Osteocyte (in vitro differentiated cells): ENCODE measurements at regions not wholly inside any gene's neighbourhood (a gene's known extent, or its start where the extent isn't known, plus 50 kb on each side); places are given as distances from the start of the nearest gene placed in this dataset.

Experiments
- DNase-seq: peaks from one replicate; pipeline ENCODE4 v3.0.0; 2021; ENCODE audit warnings: mixed read lengths; ENCODE audit not compliant: unreplicated experiment; ENCODE audit errors: extremely low spot score
- H3K27ac Mint-ChIP-seq: one replicate; pipeline ENCODE4 v1.8.0; 2021; ENCODE audit warnings: mild to moderate bottlenecking, mixed read lengths; ENCODE audit not compliant: unreplicated experiment
- H3K27me3 Mint-ChIP-seq: one replicate; pipeline ENCODE4 v1.8.0; 2021; ENCODE audit warnings: mixed read lengths; ENCODE audit not compliant: unreplicated experiment
- H3K36me3 Mint-ChIP-seq: one replicate; pipeline ENCODE4 v1.8.0; 2021; ENCODE audit warnings: mixed read lengths; ENCODE audit not compliant: unreplicated experiment
- H3K4me1 Mint-ChIP-seq: one replicate; pipeline ENCODE4 v1.8.0; 2021; ENCODE audit warnings: mixed read lengths; ENCODE audit not compliant: unreplicated experiment
- H3K4me3 Mint-ChIP-seq: one replicate; pipeline ENCODE4 v1.8.0; 2021; ENCODE audit warnings: mild to moderate bottlenecking, moderate library complexity, mixed read lengths; ENCODE audit not compliant: unreplicated experiment
- H3K9me3 Mint-ChIP-seq: one replicate; pipeline ENCODE4 v1.8.0; 2021; ENCODE audit warnings: mixed read lengths; ENCODE audit not compliant: unreplicated experiment
- TF ChIP-seq, protein P1 (sequence below): fragments of 200-600 bp; sonication (generic); IDR thresholded peaks from 2 replicates; pipeline ENCODE4 v1.5.0; 2021; ENCODE audit warnings: antibody characterized with exemption, mild to moderate bottlenecking, moderate library complexity

DNA sequence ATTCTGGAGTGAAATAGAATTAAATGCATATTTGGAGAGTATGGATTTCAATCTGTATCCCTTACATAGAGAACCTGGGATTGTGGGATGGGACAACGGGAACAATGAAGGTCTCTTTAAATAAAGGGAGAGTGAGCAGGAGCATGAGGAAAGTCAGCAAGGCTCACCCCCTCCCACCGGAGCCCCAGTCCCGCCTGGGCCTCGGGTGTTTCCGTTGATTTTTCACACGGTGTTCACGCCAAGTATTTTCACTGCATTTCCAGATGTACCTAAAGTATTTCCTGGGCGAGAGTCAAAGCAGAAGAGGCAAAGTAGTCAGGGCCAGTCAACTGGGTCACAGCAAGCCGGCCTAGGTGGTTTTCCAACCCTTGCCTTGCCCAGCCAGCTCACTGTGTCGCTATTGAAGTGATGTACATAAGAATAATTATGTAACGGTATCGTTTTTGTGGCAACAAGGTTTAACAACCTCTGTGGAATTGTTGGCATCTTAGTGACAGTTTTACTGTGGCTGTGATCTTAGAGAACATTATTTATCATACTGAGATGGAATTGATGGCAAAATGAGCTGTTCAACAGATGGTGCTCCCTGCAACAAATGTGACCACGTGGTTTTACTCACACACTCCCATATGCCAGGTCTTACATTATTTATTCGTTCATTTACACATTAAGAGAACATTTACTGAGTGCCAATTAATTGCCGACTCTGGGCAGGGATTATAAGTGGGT lies 177.3 kb downstream of the ADAMTS15 start:
- no peak overlapping the region for H3K27ac Mint-ChIP-seq
- H3K27me3 Mint-ChIP-seq = no peaks in the 10 kb centered on the region
- no peaks in the 10 kb centered on the region for H3K36me3 Mint-ChIP-seq
- DNase-seq = no peak
- peaks cover 39% of the 10 kb centered on the region for H3K4me1 Mint-ChIP-seq
- TF ChIP-seq, protein P1, sequence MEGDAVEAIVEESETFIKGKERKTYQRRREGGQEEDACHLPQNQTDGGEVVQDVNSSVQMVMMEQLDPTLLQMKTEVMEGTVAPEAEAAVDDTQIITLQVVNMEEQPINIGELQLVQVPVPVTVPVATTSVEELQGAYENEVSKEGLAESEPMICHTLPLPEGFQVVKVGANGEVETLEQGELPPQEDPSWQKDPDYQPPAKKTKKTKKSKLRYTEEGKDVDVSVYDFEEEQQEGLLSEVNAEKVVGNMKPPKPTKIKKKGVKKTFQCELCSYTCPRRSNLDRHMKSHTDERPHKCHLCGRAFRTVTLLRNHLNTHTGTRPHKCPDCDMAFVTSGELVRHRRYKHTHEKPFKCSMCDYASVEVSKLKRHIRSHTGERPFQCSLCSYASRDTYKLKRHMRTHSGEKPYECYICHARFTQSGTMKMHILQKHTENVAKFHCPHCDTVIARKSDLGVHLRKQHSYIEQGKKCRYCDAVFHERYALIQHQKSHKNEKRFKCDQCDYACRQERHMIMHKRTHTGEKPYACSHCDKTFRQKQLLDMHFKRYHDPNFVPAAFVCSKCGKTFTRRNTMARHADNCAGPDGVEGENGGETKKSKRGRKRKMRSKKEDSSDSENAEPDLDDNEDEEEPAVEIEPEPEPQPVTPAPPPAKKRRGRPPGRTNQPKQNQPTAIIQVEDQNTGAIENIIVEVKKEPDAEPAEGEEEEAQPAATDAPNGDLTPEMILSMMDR = no peak
- H3K9me3 Mint-ChIP-seq = no peaks in the 10 kb centered on the region
- H3K4me3 Mint-ChIP-seq = no peak overlapping the region

- H3K9me3 Mint-ChIP-seq = no peaks in the 10 kb centered on the region
- no peak overlapping the region for H3K27ac Mint-ChIP-seq
- no peaks in the 10 kb centered on the region for H3K27me3 Mint-ChIP-seq
- TF ChIP-seq, protein P1 = no peak
- H3K36me3 Mint-ChIP-seq = no peaks in the 10 kb centered on the region
- H3K4me3 Mint-ChIP-seq = no peak overlapping the region
- DNase-seq = no peak
- peaks cover 32% of the 10 kb centered on the region for H3K4me1 Mint-ChIP-seq
Observed at GRCh38 chr11:130629039-130629438, 180.6 kb downstream of the ADAMTS15 start.

- no peaks in the 10 kb centered on the region for H3K36me3 Mint-ChIP-seq
- no peak overlapping the region for H3K27ac Mint-ChIP-seq
- TF ChIP-seq, protein P1 = no peak
- DNase-seq = no peak
- no peaks in the 10 kb centered on the region for H3K9me3 Mint-ChIP-seq
- no peaks in the 10 kb centered on the region for H3K27me3 Mint-ChIP-seq
- H3K4me1 Mint-ChIP-seq = peaks cover 41% of the 10 kb centered on the region
- H3K4me3 Mint-ChIP-seq = no peak overlapping the region
Observed at GRCh38 chr11:130631119-130631518, 182.7 kb downstream of the ADAMTS15 start.

DNA sequence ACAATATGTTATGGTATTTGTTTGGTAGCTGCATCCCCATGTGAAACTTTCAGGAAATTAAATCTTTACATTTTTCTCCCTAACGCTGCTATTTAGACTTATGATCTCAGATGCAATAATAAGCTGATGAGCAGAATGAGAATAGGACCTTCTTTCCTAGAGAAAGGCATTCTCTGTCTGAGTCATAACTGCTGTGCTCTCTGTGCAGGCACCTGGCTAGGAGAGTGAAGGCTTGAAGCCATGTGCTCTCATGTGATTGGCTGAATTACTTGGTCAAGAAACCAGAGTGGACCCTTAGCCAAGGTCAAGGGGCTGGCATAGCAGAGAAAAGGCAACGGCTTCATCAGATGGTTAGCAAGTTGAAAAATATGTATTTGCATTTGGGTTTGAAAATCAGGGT lies 185.0 kb downstream of the ADAMTS15 start:
- no peaks in the 10 kb centered on the region for H3K27me3 Mint-ChIP-seq
- no peak overlapping the region for H3K4me3 Mint-ChIP-seq
- DNase-seq = no peak
- peak overlapping the region; percentile 89 for H3K27ac Mint-ChIP-seq
- H3K9me3 Mint-ChIP-seq = no peaks in the 10 kb centered on the region
- H3K36me3 Mint-ChIP-seq = no peaks in the 10 kb centered on the region
- TF ChIP-seq, protein P1 = no peak
- peaks cover 65% of the 10 kb centered on the region for H3K4me1 Mint-ChIP-seq

DNA sequence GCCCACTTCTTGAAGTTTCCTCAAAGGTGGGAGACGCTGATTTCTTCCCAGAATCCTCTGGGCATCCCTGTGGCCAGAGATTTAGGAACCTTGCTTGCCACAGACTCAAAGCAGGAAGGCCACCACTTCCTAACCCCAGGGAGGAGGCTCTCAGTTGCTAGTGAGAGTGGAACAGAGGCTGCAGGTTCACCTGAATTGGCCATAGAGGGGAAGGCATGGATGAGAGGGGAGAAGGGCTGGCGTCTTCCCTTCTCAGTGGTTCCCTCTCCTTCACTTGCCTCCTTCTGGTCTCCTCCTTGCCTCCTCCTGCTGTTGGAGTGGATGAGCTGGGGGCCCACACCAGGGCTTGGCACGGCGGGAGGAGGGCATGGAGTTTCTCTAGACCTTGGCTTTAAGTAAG lies 185.7 kb downstream of the ADAMTS15 start:
- no peaks in the 10 kb centered on the region for H3K27me3 Mint-ChIP-seq
- H3K9me3 Mint-ChIP-seq = no peaks in the 10 kb centered on the region
- no peaks in the 10 kb centered on the region for H3K36me3 Mint-ChIP-seq
- TF ChIP-seq, protein P1 = no peak
- H3K27ac Mint-ChIP-seq = peak overlapping the region; percentile 89
- no peak for DNase-seq
- no peak overlapping the region for H3K4me3 Mint-ChIP-seq
- peaks cover 66% of the 10 kb centered on the region for H3K4me1 Mint-ChIP-seq
